COR-L47 (cell line): ENCODE measurements at regions not wholly inside any gene's neighbourhood (a gene's known extent, or its start where the extent isn't known, plus 50 kb on each side); places are given as distances from the start of the nearest gene placed in this dataset.

Experiments used
- DNase-seq: peaks from one replicate; lab custom pipeline; 2025; lab: John Stamatoyannopoulos, UW

- no peak for DNase-seq
Observed at GRCh38 chr3:117463276-117464115, 753.9 kb downstream of the TUSC7 start.

- DNase-seq, result no peak
Observed at GRCh38 chr3:117471831-117472230, 762.3 kb downstream of the TUSC7 start.

- peak; percentile 89 for DNase-seq
Observed at GRCh38 chr3:117473981-117474538, 764.5 kb downstream of the TUSC7 start.

GRCh38 chr3:117476572-117476971 lies 767.0 kb downstream of the TUSC7 start:
- DNase-seq, result no peak

- DNase-seq, result no peak
Observed at GRCh38 chr3:117477214-117477755, 767.7 kb downstream of the TUSC7 start.

- DNase-seq, result no peak
Observed at GRCh38 chr3:117479095-117479494, 769.5 kb downstream of the TUSC7 start.

- no peak for DNase-seq
Observed at GRCh38 chr3:117480525-117480924, 770.9 kb downstream of the TUSC7 start.

GRCh38 chr3:117480972-117481371 lies 771.4 kb downstream of the TUSC7 start:
- DNase-seq, result peak; percentile 8

- DNase-seq, result no peak
Observed at GRCh38 chr3:117483839-117484238, 774.3 kb downstream of the TUSC7 start.

- DNase-seq, result no peak
Observed at GRCh38 chr3:117485841-117486240, 776.3 kb downstream of the TUSC7 start.

- peak; percentile 41 for DNase-seq
Observed at GRCh38 chr3:117486719-117487716, 777.4 kb downstream of the TUSC7 start.

- no peak for DNase-seq
Observed at GRCh38 chr3:117488983-117489382, 779.4 kb downstream of the TUSC7 start.

GRCh38 chr3:117489663-117490079 lies 780.1 kb downstream of the TUSC7 start:
- no peak for DNase-seq

- DNase-seq, result no peak
Observed at GRCh38 chr3:117490716-117491115, 781.1 kb downstream of the TUSC7 start.

- DNase-seq, result no peak
Observed at GRCh38 chr3:117495620-117496019, 786.0 kb downstream of the TUSC7 start.

GRCh38 chr3:117499189-117499870 lies 789.8 kb downstream of the TUSC7 start:
- DNase-seq, result no peak

- DNase-seq, result no peak
Observed at GRCh38 chr3:117507958-117508357, 798.4 kb downstream of the TUSC7 start.

GRCh38 chr3:117509858-117510257 lies 800.3 kb downstream of the TUSC7 start:
- DNase-seq, result no peak

- DNase-seq, result no peak
Observed at GRCh38 chr3:117510396-117510795, 800.8 kb downstream of the TUSC7 start.

- DNase-seq, result no peak
Observed at GRCh38 chr3:117512975-117513374, 803.4 kb downstream of the TUSC7 start.

GRCh38 chr3:117515309-117515708 lies 805.7 kb downstream of the TUSC7 start:
- DNase-seq, result no peak

GRCh38 chr3:117518364-117518763 lies 808.8 kb downstream of the TUSC7 start:
- DNase-seq, result no peak
